GM18858 (cell line): ENCODE measurements at regions not wholly inside any gene's neighbourhood (a gene's known extent, or its start where the extent isn't known, plus 50 kb on each side); places are given as distances from the start of the nearest gene placed in this dataset.

Experiments used
- ATAC-seq: cut with Tn5 transposase; IDR thresholded peaks from one replicate; pipeline ENCODE4 v1.9.1; 2021; ENCODE audit not compliant: unreplicated experiment

GRCh38 chr6:167487749-167488664 is 163.1 kb downstream of the TTLL2 start:
- ATAC-seq, result no peak

DNA sequence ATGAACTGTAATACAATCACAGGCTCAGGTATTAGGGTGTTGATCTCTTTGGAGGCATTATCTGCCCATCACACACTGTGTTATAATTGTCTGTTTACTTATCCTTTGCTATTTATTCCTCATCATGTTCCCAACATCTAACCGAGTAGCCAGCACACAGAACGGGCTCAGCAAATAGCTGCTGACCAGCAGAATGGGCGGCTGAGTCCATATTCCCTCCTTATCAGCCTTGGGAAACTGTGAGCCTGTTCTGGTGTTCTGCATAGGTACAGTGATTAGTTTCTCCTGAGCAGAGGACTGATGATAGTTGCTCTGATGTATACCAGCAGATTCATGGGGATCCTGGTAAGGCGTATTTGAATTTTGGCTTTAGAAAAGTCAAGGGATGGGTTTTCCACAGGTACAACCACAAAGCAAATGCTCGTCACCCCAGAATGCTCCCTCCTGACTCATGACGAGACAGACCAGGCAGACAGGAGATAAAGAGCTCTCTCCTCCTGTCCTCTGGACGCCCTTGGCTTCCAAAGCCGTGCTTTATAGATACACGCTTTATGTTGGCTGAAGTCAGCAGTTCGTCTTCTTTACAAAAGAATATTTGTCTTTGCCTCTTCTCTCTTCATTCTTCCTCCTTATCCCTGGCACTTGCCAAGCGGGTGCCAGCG is 166.7 kb downstream of the TTLL2 start:
- ATAC-seq, result no peak

- ATAC-seq, result no peak
These were observed 167.2 kb downstream of the TTLL2 start for GRCh38 chr6:167492100-167492449.

GRCh38 chr6:167493310-167493709 is 168.4 kb downstream of the TTLL2 start:
- no peak for ATAC-seq

- no peak for ATAC-seq
These were observed 169.3 kb downstream of the TTLL2 start for GRCh38 chr6:167493976-167494697.

- ATAC-seq, result no peak
These were observed 170.0 kb downstream of the TTLL2 start for GRCh38 chr6:167494698-167495435.

DNA sequence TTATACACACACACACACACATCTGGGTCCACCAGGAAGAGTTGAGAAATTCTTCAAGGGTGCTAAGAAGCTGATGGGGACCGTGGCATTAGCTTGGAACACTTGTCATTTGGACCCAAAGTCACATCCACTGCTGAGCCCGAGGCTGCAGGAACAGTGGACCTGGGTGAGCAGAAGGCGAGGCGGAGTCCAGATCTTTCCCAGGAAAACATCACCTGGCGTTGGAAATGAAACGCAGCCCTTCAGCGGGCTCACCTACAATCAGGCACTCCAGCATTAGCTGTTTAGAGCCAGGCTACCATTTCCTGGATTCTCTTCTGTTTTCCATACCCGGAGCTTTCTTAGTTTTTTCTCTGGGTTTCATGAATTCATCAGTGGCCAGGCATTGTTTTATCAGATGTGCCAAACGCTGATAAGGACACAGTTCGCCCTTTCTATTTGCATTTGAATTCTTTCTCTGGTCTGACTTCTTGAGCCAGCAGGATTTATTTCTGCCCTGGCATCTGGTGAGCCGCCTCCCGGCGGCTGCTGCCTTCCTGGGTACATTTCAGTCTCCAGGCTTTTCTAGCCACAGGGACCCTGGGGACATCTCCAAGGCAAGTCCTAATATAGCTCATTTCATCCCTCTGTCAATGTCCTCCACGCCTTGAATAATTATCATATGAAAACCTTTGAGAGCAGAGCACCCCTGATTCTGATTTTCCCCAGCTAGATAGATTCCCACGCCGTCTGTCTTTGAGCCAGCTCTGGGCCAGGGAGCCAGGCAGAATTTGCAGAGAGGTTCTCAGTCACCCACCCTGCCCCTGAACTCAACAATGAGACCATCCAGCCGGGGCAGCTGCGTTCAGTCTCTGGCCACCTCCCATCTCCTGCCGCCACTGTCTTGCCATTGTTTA is 170.9 kb downstream of the TTLL2 start:
- no peak for ATAC-seq

DNA sequence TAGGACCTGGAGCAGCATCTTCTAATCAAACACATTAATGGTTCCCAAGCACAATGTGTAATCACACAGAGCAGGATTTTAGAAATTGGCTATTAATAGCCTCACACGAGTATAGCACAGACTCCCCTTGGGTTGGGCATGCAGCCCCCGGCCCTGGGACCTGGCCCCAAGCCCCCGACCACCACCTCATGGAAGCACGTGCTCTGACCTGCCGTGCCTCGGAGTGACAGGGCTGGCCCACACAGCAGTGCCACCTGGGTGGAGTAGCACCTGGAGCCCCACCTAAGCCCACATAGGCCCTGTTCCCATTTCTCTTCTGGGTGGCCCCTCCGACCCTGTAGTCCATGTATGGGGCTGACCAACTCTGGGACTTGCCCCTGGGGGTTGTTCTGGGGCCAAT is 171.8 kb downstream of the TTLL2 start:
- ATAC-seq, result no peak

- ATAC-seq, result no peak
These were observed 172.7 kb downstream of the TTLL2 start for GRCh38 chr6:167497428-167498056.

- ATAC-seq, result no peak
These were observed 174.3 kb downstream of the TTLL2 start for GRCh38 chr6:167499161-167499660.

- ATAC-seq, result no peak
These were observed 176.1 kb downstream of the TTLL2 start for GRCh38 chr6:167500961-167501360.

- ATAC-seq, result no peak
These were observed 177.0 kb downstream of the TTLL2 start for GRCh38 chr6:167501831-167502385.

GRCh38 chr6:167502471-167502870 is 177.6 kb downstream of the TTLL2 start:
- ATAC-seq, result no peak

DNA sequence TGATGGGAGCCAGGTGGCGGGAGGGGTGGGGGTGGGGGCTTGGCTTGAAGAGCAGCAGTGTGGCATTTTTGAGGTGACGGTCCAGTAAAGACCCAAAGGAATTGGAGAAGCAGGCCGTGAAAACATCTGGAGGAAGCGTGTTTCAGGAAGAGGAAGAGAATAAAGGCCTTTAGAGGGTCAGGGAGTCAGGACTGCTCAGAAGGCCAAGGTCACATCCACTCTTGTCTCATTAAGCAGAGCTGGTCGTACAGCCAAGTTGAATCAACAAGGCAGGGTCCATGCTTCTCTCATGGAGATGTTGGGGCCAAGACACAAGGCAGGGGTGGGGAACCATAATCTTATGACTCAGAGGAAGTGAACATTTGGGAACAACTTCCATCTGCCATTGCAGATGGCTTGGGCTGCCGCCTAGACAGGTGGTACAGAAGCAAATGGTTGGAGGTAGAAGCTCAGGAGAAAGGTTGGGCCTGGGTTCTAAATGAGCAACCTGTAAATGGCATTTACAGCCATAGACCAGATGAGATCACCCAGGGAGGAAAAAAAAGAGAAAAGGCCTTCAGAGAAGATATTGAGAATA is 179.6 kb downstream of the TTLL2 start:
- no peak for ATAC-seq

DNA sequence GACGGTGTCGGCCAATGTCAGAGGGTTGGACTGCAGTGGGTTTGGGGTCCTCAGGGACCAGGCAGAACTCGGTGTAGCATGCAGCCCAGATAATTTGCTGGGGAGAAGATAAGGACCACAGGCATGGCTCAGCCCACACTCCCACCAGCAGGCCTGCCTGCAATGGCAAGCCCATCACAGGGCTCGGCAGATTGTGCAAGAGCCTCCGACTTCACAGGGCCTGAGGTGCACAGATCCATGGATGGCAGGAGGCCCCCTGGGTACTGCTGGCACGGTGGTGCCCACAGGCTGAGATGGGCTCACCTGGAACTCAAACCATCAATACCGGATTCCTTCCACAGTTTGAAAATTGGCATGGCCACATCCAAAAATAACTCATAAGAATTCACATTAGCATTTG is 180.3 kb downstream of the TTLL2 start:
- ATAC-seq, result no peak

DNA sequence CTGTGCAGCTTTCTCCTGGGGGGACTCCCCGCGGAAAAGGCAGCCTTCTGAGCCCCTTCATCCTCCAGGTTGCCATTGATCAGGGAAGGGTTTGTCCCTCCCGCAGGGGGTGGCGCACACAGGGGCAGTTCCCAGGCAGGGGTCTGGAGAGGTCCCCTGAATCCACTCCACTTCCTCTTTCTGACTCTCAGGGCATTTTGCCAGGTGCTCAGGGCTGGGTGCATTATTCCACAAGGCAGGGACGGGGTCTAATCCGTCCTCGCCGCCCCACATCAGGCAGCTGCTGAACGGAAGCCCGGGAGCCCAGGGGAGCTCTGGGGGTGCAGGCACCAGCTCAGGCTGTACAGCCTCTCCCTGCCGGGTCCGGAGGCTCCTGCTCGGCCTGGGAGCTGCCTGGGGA is 180.9 kb downstream of the TTLL2 start:
- no peak for ATAC-seq

GRCh38 chr6:167506443-167507301 is 181.8 kb downstream of the TTLL2 start:
- no peak for ATAC-seq
